H1 (cell line): ENCODE measurements at regions not wholly inside any gene's neighbourhood (a gene's known extent, or its start where the extent isn't known, plus 50 kb on each side); places are given as distances from the start of the nearest gene placed in this dataset.

Experiments used
- ASH2L ChIP-seq: fragments of 200-600, 300-600 bp; sonication (generic); IDR thresholded peaks from one replicate; pipeline ENCODE4 v1.7.1; 2017; ENCODE audit warnings: low read length
- CBX5 ChIP-seq: fragments of 300-800, 300-1000 bp; sonication (generic); IDR thresholded peaks from 2 replicates; pipeline ENCODE4 v1.7.1; 2016; ENCODE audit warnings: antibody characterized with exemption, low read length, low read depth
- CBX8 ChIP-seq: fragments of 300-800, 300-1000 bp; sonication (generic); IDR thresholded peaks from 2 replicates; pipeline ENCODE4 v1.7.1; 2016; ENCODE audit warnings: low read depth, low read length, borderline replicate concordance
- E2F6 ChIP-seq: IDR thresholded peaks from 2 replicates; pipeline ENCODE4 v1.6.1; 2012; ENCODE audit warnings: inconsistent platforms
- JUND ChIP-seq: IDR thresholded peaks from 2 replicates; pipeline ENCODE4 v1.6.1; 2011; ENCODE audit warnings: mild to moderate bottlenecking, improper control_type of control experiment, low read length
- MAFK ChIP-seq: IDR thresholded peaks from 2 replicates; pipeline ENCODE4 v1.6.1; 2012; ENCODE audit warnings: low read depth, mild to moderate bottlenecking, improper control_type of control experiment, low read length
- NANOG ChIP-seq: IDR thresholded peaks from 2 replicates; pipeline ENCODE4 v1.6.1; 2011; ENCODE audit warnings: low read length, low read depth, mild to moderate bottlenecking, inconsistent platforms; ENCODE audit not compliant: insufficient read depth, poor library complexity, severe bottlenecking
- TF ChIP-seq, protein P1 (sequence below): fragments of 300-600 bp; sonication (generic); IDR thresholded peaks from 2 replicates; pipeline ENCODE4 v1.7.1; 2012; ENCODE audit warnings: low read length, moderate library complexity, mild to moderate bottlenecking, inconsistent platforms; ENCODE audit not compliant: insufficient replicate concordance

- TF ChIP-seq, protein P1, sequence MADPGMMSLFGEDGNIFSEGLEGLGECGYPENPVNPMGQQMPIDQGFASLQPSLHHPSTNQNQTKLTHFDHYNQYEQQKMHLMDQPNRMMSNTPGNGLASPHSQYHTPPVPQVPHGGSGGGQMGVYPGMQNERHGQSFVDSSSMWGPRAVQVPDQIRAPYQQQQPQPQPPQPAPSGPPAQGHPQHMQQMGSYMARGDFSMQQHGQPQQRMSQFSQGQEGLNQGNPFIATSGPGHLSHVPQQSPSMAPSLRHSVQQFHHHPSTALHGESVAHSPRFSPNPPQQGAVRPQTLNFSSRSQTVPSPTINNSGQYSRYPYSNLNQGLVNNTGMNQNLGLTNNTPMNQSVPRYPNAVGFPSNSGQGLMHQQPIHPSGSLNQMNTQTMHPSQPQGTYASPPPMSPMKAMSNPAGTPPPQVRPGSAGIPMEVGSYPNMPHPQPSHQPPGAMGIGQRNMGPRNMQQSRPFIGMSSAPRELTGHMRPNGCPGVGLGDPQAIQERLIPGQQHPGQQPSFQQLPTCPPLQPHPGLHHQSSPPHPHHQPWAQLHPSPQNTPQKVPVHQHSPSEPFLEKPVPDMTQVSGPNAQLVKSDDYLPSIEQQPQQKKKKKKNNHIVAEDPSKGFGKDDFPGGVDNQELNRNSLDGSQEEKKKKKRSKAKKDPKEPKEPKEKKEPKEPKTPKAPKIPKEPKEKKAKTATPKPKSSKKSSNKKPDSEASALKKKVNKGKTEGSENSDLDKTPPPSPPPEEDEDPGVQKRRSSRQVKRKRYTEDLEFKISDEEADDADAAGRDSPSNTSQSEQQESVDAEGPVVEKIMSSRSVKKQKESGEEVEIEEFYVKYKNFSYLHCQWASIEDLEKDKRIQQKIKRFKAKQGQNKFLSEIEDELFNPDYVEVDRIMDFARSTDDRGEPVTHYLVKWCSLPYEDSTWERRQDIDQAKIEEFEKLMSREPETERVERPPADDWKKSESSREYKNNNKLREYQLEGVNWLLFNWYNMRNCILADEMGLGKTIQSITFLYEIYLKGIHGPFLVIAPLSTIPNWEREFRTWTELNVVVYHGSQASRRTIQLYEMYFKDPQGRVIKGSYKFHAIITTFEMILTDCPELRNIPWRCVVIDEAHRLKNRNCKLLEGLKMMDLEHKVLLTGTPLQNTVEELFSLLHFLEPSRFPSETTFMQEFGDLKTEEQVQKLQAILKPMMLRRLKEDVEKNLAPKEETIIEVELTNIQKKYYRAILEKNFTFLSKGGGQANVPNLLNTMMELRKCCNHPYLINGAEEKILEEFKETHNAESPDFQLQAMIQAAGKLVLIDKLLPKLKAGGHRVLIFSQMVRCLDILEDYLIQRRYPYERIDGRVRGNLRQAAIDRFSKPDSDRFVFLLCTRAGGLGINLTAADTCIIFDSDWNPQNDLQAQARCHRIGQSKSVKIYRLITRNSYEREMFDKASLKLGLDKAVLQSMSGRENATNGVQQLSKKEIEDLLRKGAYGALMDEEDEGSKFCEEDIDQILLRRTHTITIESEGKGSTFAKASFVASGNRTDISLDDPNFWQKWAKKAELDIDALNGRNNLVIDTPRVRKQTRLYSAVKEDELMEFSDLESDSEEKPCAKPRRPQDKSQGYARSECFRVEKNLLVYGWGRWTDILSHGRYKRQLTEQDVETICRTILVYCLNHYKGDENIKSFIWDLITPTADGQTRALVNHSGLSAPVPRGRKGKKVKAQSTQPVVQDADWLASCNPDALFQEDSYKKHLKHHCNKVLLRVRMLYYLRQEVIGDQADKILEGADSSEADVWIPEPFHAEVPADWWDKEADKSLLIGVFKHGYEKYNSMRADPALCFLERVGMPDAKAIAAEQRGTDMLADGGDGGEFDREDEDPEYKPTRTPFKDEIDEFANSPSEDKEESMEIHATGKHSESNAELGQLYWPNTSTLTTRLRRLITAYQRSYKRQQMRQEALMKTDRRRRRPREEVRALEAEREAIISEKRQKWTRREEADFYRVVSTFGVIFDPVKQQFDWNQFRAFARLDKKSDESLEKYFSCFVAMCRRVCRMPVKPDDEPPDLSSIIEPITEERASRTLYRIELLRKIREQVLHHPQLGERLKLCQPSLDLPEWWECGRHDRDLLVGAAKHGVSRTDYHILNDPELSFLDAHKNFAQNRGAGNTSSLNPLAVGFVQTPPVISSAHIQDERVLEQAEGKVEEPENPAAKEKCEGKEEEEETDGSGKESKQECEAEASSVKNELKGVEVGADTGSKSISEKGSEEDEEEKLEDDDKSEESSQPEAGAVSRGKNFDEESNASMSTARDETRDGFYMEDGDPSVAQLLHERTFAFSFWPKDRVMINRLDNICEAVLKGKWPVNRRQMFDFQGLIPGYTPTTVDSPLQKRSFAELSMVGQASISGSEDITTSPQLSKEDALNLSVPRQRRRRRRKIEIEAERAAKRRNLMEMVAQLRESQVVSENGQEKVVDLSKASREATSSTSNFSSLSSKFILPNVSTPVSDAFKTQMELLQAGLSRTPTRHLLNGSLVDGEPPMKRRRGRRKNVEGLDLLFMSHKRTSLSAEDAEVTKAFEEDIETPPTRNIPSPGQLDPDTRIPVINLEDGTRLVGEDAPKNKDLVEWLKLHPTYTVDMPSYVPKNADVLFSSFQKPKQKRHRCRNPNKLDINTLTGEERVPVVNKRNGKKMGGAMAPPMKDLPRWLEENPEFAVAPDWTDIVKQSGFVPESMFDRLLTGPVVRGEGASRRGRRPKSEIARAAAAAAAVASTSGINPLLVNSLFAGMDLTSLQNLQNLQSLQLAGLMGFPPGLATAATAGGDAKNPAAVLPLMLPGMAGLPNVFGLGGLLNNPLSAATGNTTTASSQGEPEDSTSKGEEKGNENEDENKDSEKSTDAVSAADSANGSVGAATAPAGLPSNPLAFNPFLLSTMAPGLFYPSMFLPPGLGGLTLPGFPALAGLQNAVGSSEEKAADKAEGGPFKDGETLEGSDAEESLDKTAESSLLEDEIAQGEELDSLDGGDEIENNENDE, result no peak
- no peak for TF ChIP-seq JUND
- no peak for TF ChIP-seq NANOG
- TF ChIP-seq CBX5, result no peak
- TF ChIP-seq CBX8, result no peak
- no peak for TF ChIP-seq ASH2L
- no peak for TF ChIP-seq MAFK
- no peak for TF ChIP-seq E2F6
Measured at GRCh38 chr10:65149878-65150277, 1628.7 kb downstream of the REEP3 start (continued).
